Superior temporal gyrus (tissue), 1 donor: ENCODE measurements at regions not wholly inside any gene's neighbourhood (a gene's known extent, or its start where the extent isn't known, plus 50 kb on each side); places are given as distances from the start of the nearest gene placed in this dataset.
"Not testable (repeated sequence)": the region's sequence is repeated elsewhere in the genome, so short reads cannot be mapped to it uniquely, and the experiment has no call there.

Source experiments
- DNase-seq: peaks from one replicate; pipeline ENCODE4 v3.0.0-alpha.2; 2016; ENCODE audit errors: extremely low spot score

DNA sequence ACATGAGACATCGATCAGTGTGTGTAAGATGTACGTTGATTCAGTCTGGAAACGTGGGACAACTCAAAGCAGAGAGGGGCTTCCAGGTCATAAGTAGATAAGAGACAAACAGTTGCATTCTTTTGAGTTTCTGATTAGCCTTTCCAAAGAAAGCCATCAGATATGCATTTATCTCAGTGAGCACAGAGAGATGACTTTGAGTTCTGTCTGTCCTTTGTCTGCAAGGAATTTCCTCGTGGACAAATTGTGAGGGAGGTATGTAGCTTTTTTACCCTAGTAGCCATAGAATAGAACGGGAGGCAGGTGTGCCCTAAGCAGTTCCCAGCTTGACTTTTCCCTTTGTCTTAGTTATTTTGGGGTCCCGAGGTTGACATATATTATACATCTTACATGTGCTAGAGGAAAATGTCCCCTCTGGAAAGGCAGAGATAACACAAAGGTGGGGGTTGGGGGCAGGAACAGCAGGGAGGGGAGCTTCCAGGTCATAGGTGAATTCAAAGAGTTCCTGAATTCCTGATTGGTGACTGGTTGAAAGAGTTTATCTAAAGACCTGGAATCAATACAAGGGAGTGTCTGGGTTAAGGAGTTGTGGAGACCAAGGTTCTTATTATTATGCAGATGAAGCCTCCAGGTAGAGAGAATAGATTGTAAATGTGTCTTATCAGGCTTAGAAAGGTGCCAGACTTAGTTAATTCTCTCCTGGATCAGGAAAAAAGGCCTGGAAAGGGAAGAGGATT is 237.0 kb downstream of the NFATC2 start:
- no peak for DNase-seq

DNA sequence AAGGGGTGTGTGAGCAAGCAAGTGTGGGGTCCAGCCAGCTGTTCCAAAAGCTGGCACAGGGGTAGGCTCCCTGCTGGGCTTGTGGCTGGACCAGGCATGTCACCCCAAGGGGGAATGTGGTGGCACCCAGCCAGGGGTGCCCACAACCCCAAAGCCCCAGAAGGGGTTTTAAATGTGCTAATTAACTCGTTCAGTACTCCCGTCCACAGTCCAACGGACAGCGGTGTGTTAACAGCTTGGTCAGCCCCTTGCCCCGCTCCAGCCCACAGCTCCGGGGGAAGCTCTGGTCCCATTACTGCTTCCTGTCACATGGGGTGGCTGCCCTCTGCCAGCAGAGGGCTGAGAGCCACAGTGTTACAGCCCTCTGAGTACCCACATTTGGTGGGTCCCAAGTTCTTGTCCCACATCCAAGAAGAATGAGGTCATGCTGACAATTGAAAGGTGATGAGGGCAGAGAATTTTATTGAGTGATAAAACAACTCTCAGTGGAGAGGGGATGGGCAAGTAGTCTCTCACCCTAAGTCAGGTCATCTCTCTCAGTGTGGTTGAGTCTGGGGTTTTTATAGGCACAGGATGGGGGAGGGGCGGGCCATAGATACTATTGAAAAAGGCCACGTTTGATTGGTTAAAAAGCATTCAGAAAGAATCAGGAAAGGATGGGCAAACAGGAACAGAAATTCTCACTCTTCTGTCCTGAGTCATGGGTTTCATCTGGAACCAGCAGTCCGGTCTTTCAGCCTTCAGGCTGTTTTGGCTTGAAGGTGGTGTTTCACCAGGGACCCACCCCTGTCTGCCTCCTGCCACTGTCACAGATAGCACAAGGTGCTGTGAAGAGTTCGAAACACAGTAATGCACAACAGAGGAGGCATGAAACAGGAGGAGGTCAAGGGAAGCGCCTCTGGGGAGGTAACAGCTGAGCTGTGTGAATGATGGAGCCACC is 238.5 kb downstream of the NFATC2 start:
- DNase-seq, result no peak

DNA sequence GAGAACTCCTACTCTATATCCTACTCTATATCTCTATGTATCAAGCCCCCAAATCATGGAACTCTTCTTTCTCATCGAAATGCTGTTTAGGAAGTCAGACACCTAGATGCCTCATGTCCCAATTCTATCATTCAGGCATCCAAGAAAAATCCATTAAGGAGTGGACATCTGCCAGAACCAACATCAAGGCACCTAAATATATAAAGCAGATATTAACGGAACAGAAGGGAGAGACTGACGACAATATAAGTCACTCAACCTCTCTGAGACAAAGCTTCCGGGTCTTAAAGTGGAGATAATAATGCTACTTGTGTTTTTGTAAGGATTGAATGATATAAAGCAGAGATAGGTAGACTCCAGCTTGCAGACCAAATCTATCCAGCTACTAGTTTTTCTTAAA is 241.5 kb downstream of the NFATC2 start:
- DNase-seq, result no peak

DNA sequence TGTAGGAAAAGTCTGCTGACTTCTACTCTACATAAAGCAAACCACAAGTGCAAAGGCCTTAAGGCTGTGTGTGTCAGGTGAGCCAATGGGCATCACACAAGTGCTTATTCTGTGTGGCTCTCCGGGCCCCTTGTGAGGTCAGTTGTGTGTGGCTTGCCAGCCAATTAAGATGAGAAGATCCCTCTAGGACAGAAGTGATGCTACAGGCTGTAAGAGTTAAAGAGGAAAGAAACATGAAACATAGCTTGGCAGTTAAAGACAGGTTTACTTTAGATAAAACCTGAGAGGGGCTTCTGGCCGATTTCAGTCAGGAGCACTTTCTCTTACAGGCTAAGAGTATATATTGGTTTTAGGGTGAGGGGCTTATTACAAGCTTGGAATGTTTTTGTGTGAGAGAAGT is 242.4 kb downstream of the NFATC2 start:
- no peak for DNase-seq

DNA sequence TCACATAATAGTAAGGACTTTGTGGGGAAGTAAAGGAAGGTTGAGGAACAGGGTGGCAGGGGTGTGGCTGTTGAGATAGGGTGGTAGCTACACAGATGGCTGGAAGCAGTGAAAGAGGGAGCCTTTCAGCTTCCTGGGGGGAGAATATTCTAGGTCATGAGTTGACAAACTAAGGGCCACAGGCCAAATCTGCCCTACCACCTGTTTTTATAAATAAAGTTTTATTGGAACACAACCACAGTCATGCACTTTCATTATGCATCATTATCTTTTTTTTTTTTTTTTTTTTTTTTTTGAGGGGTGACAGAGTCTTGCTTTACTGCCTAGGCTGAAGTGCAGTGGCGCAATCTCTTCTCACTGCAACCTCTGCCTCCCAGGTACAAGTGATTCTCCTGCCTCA is 243.1 kb downstream of the NFATC2 start:
- no peak for DNase-seq

DNA sequence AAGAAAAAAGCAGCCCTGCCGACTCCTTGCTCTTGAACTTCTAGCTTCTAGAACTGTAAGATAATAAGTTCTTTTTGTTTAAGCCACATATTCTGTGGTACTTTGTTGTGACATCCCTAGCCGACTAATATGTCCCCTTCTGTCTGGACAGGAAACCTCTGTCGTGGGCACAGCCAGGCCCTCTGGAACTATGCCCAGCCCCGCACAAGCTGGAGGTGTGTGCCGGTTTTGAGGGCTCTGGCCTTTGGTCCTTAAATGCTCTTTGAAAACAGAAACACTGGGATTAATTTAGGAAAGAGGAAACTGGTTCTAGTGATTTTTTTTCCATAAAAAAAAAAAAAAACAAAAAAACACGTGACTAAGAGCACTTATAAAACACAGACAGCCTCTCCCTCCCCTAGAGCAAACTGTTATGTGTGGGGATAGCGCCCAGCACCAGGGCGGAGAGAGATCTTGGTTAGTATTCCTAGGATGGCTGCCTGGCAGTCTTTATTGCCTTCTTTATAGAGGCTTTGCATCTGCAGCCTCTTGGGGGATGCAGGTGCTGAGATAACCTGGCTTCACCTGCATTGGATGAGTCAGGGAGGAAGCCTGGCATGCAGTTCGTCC is 244.3 kb downstream of the NFATC2 start:
- no peak for DNase-seq

DNA sequence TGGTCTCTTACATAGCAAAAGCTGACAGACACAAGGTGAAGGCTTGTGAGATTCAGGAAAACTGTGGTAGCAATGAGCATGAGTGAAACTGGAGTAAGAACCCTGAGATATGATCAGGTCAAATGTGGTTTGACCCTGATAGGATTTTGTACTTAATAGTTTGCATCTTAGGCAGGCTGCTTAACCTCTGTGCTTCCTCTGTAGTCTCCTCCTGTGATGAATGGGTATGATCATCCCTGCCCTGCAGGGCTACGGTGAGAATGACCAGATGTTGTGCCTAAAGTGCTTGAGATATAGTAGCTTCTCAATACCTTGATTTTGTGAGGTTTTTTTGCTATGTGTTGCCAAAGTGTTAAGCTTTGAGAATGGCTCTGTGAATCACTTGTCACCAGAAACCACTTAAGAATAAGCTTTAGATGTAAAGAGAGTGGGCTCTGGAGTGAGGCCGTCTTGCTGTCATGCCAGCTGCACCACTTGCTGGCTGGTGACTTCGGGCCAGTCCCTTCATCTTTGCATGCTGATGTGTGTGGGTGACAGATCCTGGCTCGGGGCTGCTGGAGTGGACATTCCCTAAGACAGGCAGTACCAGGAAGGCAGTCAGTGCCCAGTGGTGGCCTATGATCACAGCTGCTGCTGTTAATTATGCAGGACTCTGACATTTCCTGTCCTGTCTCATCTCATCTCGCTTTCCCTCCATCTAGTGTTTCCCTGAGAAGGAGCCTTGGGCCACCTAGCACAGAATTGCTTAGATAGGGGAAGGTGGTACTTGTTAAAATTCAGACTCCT is 254.7 kb downstream of the NFATC2 start:
- peak; percentile 18 for DNase-seq

DNA sequence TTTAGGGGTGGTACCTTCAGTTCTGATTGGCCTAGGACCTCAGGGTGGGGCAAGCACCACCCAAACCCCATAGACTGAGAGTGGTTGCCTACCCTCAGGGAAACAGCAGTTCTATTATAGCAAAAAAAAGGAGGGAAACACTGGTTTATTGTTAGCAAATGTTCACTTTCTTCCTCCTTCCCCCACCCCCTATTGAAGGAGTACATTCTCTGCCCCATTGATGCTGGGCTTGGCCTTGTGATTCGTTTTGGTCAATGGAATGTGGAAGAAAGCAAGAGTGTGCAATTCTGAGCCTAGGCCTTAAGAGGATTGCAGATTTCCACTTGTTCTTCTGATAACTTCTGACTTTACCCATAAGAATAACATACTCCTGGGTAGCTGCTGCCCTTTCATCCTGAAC is 255.8 kb downstream of the NFATC2 start:
- no peak for DNase-seq

DNA sequence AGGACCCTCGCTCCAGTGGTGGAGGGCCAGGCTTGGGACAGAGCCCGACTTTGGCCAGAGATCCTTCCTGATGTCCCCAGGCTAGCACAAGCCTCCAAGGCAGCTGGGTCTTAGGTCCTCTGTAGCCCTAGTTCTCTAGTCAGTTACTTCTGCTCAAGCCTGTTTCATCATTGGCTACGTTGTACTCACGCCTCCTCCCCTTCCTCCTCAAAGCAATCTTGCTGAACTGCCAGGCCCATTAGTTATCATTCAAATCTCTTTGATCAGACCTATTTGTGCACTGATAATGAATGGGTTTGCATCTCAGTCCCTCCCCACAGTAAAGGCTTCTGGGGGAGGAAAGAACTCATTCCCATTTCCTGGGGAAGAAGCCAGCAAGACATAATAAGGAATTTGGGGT is 256.8 kb downstream of the NFATC2 start:
- DNase-seq, result no peak

DNA sequence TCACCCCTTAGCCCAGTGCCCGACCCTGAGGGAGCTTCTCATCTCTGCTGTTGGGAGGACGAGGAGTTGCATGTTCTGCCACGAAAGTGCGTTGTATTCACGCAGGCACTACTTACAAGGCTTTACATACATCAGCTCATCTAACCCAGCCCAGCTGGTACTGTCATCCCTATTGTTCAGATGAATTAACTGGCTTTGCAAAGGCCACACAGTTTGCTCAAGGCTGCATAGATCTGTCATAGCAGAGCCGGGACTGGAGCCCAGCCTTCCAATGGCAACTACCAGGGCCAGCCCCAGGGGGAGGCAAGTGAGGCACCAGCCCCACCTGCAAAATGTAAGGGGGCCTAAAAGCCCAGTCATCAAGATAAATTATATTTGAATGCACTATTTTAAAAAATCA is 257.6 kb downstream of the NFATC2 start:
- DNase-seq, result peak; percentile 72

DNA sequence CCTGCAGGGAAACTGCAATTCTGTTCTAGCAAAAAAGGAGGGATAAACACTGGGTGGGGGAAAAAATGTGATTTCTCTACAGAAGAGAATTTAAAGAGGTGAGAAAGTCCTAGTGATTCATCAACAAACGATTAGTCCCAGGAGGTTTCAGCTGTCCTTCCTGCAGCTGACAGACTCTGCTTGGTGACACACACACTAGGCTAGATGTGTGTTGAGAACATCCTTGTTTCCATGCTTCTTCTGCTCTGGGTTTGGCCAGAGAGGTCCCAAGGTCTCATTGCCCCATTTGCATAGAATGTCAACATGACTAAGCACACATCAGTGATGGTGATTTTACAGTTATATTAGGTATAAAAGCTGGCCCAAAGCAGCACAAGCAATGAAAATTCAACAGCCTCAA is 258.3 kb downstream of the NFATC2 start:
- DNase-seq, result no peak

DNA sequence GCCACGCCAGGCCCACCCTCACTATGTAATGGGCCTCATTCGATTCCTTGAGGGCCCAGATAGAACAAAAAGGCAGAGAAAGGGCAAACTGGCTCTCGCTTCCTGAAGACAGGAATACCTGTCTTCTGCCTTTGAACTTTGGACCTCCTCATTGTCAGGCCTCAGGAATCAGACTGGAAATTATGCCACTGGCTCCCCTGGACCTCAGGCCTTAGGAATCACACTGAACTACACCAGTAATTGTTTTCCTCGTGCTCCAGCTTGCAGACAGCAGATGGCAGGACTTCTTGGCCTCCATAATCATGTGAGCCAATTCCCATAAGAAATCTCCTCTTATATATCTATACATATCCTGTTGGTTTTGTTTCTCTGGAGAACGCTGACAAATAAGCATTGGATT is 258.6 kb upstream of the KCNG1 start:
- no peak for DNase-seq

DNA sequence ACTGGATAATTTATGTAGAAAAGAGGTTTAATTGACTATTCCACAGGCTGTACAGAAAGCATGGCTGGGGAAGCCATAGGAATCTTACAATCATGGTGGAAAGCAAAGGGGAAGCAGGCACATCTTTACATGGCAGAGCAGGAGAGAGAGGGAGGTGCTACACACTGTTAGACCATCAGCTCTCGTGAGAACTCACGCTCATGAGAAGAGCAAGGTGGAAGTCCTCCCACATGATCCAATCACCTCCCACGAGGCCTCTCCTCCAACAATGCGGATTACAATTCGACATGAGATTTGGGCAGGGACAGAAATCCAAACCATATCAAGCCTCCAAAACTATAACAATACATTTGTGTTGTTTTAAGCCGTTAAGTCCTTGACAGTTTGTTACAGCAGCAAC is 257.1 kb upstream of the KCNG1 start:
- DNase-seq, result no peak

DNA sequence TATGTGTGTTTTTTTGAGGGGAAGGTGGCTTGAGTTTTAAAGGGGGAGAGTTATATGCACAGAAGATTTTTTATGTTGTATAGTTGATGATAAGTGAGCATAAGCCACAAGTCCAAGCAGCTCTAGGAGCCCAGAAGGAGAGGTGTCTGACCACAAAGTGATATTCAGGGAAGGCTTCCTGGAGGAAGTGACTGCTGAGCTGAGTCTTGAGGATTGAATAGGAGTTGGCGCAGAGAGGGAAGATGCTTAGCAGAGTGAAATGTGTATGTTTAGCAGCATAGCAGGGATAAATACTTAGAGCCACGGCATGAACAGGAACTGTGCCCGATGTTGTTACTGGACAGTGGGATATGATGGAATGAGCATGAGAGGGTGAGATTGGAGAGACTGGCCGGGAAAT is 255.1 kb upstream of the KCNG1 start:
- no peak for DNase-seq

DNA sequence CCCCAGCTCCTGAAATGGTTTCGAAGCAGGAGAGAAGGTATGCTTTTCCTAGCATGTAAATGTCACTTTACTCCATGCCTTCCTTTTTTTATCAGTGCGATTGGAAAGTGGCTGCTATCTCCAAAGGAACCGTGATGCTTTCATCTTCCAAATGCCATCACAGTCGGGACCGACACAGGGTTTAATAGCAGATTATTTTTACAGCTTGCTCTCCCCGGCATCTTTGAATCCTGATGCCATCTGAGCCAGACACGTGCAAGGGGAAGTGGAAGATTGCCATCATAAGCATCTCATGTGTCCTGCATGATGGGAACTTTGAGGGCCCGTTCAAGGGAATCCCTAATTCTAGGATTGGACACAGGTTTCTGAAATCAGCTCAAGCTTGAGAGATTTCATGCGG is 253.4 kb upstream of the KCNG1 start:
- DNase-seq, result peak; percentile 19

DNA sequence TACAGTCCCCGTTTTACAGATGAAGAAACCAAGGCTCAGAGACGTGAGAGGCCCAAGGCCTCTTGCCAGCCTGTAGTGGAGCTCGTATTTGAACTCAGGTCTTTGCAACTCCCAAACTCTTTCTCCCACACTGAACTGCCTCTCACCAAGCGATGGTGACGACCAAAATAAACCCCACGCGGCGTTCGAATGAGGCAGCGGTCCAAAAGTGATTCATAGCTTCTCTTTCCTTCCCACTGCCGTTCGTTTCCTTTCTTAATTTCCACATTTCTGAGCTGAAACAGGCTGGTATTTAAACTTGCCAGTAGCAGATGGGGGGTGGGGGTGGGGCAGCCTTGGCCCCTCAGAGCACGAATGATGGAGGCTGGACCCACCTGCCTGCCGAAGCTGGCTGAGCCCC is 252.9 kb upstream of the KCNG1 start:
- peak; percentile 48 for DNase-seq

DNA sequence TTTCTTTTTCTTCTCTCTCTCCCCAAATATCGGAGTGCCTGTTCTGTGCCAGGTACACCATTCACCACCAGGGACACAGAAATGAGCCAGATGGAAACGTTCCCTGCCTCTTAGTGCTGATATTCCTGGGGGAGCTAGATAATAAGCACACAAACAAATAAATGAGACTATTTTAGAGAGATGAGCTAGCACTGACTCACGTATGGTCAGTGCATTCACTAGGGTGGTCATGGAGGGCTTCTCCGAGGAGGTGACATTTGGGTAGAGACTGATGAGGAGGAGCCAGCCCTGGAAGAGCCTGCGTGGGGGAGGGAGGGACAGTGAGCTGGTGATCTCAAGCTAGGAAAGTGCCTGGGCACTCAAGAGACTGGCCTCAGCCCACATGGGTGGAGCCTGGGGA is 252.3 kb upstream of the KCNG1 start:
- DNase-seq, result no peak

DNA sequence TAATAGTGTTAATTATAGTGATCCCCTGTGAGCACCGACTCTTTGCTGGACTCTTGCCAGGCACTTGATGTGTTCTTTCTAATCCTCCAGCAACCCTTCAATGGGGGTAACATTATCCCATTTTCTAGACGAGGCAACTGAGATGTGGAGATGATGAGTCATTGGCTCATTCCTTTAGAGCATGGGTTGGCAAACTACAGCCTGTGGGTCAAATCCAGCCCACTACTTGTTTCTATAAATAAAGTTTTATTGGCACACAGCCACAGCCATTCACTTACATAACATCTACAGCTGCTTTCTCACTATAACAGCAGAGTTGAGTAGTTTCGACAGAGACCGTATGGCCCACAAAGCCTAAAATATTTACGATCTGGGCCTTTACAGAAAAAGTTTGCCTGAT is 249.5 kb upstream of the KCNG1 start:
- no peak for DNase-seq

DNA sequence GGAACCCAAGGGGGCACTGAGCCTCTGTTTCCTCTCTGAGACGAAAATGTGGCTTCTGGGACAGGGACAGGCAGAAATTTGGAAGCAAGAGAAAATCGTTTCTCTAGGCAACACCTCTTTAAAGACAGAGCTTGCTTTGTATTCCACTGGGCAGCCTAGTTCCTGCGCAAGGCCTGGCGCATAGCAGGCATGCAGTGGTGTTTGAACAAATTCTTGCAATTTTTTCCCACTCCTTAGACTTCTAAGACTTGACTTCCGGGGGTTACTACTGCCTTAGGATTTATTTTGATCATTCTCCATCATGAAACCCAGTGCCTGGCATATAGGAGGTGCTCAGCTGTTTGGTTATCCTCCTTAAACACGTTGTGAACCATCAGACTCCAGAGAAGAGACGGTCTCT is 249.0 kb upstream of the KCNG1 start:
- DNase-seq, result no peak

DNA sequence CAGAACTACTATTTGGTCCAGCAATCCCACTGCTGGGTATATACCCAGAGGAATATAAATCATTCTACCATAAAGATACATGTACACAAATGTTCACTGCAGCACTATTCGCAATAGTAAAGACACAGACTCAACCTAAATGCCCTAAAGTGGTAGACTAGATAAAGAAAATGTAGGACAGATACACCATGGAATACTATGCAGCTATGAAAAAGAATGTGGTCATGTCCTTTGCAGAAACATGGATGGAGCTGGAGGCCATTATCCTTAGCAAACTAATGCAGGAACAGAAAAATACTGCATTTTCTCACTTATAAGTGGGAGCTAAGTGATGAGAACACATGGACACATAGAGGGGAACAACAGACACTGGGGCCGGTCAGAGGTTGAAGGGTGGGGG is 248.4 kb upstream of the KCNG1 start:
- DNase-seq, result not testable (repeated sequence)

DNA sequence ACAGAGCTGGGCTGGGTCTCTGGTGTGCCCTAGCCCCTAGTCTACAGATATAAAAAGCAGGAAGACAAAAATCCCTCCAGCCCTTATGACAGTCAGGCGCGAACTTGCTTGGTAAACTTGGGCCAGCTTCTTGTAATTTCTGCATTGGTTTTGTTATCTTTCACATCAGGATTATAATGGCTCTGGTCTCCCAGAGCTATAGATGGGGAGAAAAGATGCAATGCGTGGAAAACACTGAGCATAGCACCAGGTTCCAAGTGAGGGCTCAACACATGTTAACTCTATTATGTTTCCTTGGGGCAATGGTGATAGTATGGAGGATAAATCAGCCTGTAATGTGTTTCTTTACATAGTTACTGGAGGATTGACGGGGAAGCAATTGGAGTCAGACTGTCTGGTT is 246.8 kb upstream of the KCNG1 start:
- no peak for DNase-seq

DNA sequence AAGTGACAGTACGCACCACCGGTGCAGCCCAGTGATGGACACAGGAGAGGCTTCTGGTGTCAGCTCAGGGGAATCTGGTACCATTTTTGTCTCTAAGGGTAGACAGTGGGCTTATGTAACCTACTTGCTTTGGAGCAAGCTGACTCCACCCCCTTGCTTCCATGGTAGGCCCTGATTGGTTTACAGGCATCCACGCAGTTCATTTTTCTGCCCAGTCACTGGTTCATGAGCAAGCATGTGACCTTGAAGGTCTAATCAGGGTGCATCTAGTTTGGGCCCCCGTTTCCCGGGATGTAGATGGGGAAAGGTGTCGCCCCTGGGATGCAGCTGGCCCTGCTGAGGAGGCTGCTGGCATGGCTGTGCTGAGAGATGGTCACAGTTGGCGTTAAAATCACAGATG is 244.8 kb upstream of the KCNG1 start:
- DNase-seq, result no peak
